Naive thymus-derived CD4-positive, alpha-beta T cell (primary cell): ENCODE measurements at regions not wholly inside any gene's neighbourhood (a gene's known extent, or its start where the extent isn't known, plus 50 kb on each side); places are given as distances from the start of the nearest gene placed in this dataset.

Experiments used
- ATAC-seq: fragments of 150-1000 bp; cut with Tn5 transposase; 2 replicates; pipeline ENCODE4 v1.10.0; 2021; ENCODE audit warnings: mild to moderate bottlenecking, moderate library complexity
- CTCF ChIA-PET: fragments of 350-600 bp; sonication (Branson Sonifier 250); formaldehyde crosslinking; loops from one replicate; lab custom pipeline; 2021; ENCODE audit warnings: antibody characterized with exemption; lab: Charles Lee
- POLR2A ChIA-PET: fragments of 350-600 bp; sonication (Branson Sonifier 250); formaldehyde crosslinking; loops from one replicate; lab custom pipeline; 2021; ENCODE audit warnings: antibody characterized with exemption, inconsistent platforms; lab: Charles Lee
- DNase-seq, 9 donors: peaks; one replicate each; pipeline versions ENCODE4 v3.0.0 to v3.0.0-alpha.2; 2020 to 2022; ENCODE audit warnings: mixed read lengths in 1 of 9
- H3K27ac ChIP-seq: one replicate; pipeline ENCODE4 v1.7.0; 2013; ENCODE audit warnings: mild to moderate bottlenecking, low read depth, low read length, moderate library complexity
- H3K27me3 ChIP-seq, 2 donors: one replicate each; pipeline ENCODE4 v1.7.0; 2013; ENCODE audit warnings: low read length in 2 of 2, mild to moderate bottlenecking in 2 of 2, moderate library complexity in 2 of 2; ENCODE audit not compliant: control insufficient read depth in 2 of 2, insufficient read depth in 2 of 2
- H3K36me3 ChIP-seq, 3 experiments: 1 replicate in 2 of 3; 2 replicates in 1 of 3; pipeline ENCODE4 v1.7.0; 2013; ENCODE audit warnings: low read length in 3 of 3, mild to moderate bottlenecking in 3 of 3, moderate library complexity in 1 of 3; ENCODE audit not compliant: insufficient read depth in 3 of 3, control insufficient read depth in 2 of 3
- H3K4me1 ChIP-seq, 2 donors: one replicate each; pipeline ENCODE4 v1.7.0; 2013; ENCODE audit warnings: low read length in 2 of 2, mild to moderate bottlenecking in 2 of 2, moderate library complexity in 1 of 2; ENCODE audit not compliant: control insufficient read depth in 2 of 2, insufficient read depth in 2 of 2
- H3K4me3 ChIP-seq: 2 replicates; pipeline ENCODE4 v1.7.0; 2013; ENCODE audit warnings: mild to moderate bottlenecking, low read length
- H3K9me3 ChIP-seq, 3 experiments: 1 replicate in 2 of 3; 2 replicates in 1 of 3; pipeline ENCODE4 v1.7.0; 2013; ENCODE audit warnings: low read length in 3 of 3; ENCODE audit not compliant: control insufficient read depth in 2 of 3
- H3K27ac Mint-ChIP-seq, 9 donors: one replicate each; pipeline ENCODE4 v1.8.0; 2020 to 2022; ENCODE audit warnings: mixed read lengths in 9 of 9, mild to moderate bottlenecking in 8 of 9, moderate library complexity in 5 of 9, inconsistent platforms in 2 of 9
- H3K27me3 Mint-ChIP-seq, 5 donors: one replicate each; pipeline ENCODE4 v1.8.0; 2021 to 2022; ENCODE audit warnings: mixed read lengths in 5 of 5, mild to moderate bottlenecking in 1 of 5
- H3K36me3 Mint-ChIP-seq, 5 donors: one replicate each; pipeline ENCODE4 v1.8.0; 2020 to 2022; ENCODE audit warnings: mixed read lengths in 5 of 5, mild to moderate bottlenecking in 3 of 5, inconsistent platforms in 1 of 5
- H3K4me1 Mint-ChIP-seq, 7 donors: one replicate each; pipeline ENCODE4 v1.8.0; 2020 to 2022; ENCODE audit warnings: mixed read lengths in 7 of 7, mild to moderate bottlenecking in 3 of 7, inconsistent platforms in 1 of 7
- H3K4me3 Mint-ChIP-seq, 10 donors: one replicate each; pipeline ENCODE4 v1.8.0; 2020 to 2022; ENCODE audit warnings: mild to moderate bottlenecking in 10 of 10, mixed read lengths in 10 of 10, moderate library complexity in 6 of 10, inconsistent platforms in 2 of 10
- H3K9me3 Mint-ChIP-seq, 11 donors: one replicate each; pipeline ENCODE4 v1.8.0; 2020 to 2022; ENCODE audit warnings: mixed read lengths in 11 of 11, mild to moderate bottlenecking in 4 of 11, inconsistent platforms in 1 of 11, moderate library complexity in 1 of 11
- intact Hi-C, 2 donors: fragments of 100-400 bp; cut with micrococcal nuclease; formaldehyde crosslinking; loops; one replicate each; pipeline ENCODE4 v1.15.1; 2023

GRCh38 chrX:40327085-40327484 is 229.3 kb upstream of the BCOR start:
- Histone ChIP-seq H3K4me3 (no peak overlapping the region), H3K9me3 (no peaks in the 10 kb centered on the region), H3K27me3 (no peaks in the 10 kb centered on the region), H3K4me1 (no peaks in the 10 kb centered on the region), H3K27ac (no peak overlapping the region), H3K36me3 (no peaks in the 10 kb centered on the region)
- ATAC-seq (no peak), DNase-seq (no peak)
- Mint-ChIP-seq H3K4me1 (no peaks in the 10 kb centered on the region), H3K4me3 (no peak overlapping the region), H3K27ac (no peak overlapping the region), H3K36me3 (no peaks in the 10 kb centered on the region), H3K9me3 (peaks cover 0 to 5% (median 0%) of the 10 kb centered on the region in 11 donors), H3K27me3 (peaks cover 0 to 4% (median 0%) of the 10 kb centered on the region in 5 donors)
- POLR2A ChIA-PET: no interaction called here
- intact Hi-C loops: no loop called here
- CTCF ChIA-PET: no interaction called here

DNA sequence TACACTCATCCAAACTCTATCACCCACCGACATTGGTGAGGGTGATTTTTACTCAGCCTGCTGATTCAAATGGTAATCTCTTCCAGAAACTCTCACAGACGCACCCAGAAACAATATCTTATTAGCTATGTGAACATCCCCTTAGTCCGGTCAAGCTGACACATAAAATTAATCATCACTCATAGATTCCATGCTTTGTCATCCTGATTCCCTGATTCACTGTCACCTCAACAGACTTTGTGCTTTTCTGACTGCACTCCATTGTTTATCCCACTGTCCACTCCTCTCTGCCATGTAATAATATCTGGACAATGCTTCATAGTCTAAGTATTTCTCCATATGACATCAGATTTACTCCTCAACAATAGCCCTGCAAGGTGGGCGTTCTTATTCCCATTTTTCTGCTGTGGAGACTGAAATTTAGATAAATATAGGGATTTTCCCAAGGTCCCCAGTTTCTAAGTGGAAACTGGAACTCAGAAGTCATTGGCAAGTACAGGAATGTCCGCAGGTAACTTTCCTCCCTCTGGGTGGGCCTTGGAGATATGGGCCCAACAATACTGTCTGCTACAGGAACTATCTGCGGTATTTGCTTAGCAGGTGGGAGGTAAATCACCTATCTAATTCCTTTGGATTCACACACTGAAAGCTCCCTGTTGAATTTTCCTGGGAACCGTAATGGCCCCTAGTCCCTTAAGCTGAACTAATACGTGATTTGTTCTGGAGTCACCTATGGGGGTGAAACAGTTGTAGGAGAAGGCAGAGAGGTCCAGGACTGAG is 228.6 kb upstream of the BCOR start:
- no peaks in the 10 kb centered on the region for H3K36me3 ChIP-seq
- CTCF ChIA-PET: no interaction called here
- POLR2A ChIA-PET: no interaction called here
- intact Hi-C loops: no loop called here
- H3K27me3 ChIP-seq: no peaks in the 10 kb centered on the region
- H3K9me3 ChIP-seq: no peaks in the 10 kb centered on the region
- no peaks in the 10 kb centered on the region for H3K4me1 Mint-ChIP-seq
- no peaks in the 10 kb centered on the region for H3K4me1 ChIP-seq
- H3K36me3 Mint-ChIP-seq: no peaks in the 10 kb centered on the region
- DNase-seq (no peak), ATAC-seq (no peak)
- H3K27ac Mint-ChIP-seq: no peak overlapping the region
- no peak overlapping the region for H3K27ac ChIP-seq
- peaks cover 0 to 4% (median 0%) of the 10 kb centered on the region in 5 donors for H3K27me3 Mint-ChIP-seq
- peaks cover 0 to 4% (median 2%) of the 10 kb centered on the region in 11 donors for H3K9me3 Mint-ChIP-seq
- no peak overlapping the region for H3K4me3 ChIP-seq
- no peak overlapping the region for H3K4me3 Mint-ChIP-seq

- no peaks in the 10 kb centered on the region for H3K36me3 ChIP-seq
- H3K27ac ChIP-seq: no peak overlapping the region
- H3K27me3 Mint-ChIP-seq: peaks cover 0 to 4% (median 0%) of the 10 kb centered on the region in 5 donors
- H3K27ac Mint-ChIP-seq: no peak overlapping the region
- H3K4me1 ChIP-seq: no peaks in the 10 kb centered on the region
- H3K9me3 ChIP-seq: no peaks in the 10 kb centered on the region
- H3K4me1 Mint-ChIP-seq: peaks cover 0 to 6% (median 0%) of the 10 kb centered on the region in 7 donors
- H3K9me3 Mint-ChIP-seq: peaks cover 0 to 16% (median 9%) of the 10 kb centered on the region in 11 donors
- ATAC-seq (no peak), DNase-seq (no peak)
- H3K4me3 Mint-ChIP-seq: no peak overlapping the region
- ChIA-PET POLR2A (no interaction called here), CTCF (no interaction called here)
- H3K27me3 ChIP-seq: no peaks in the 10 kb centered on the region
- no peak overlapping the region for H3K4me3 ChIP-seq
- intact Hi-C loops: no loop called here
- H3K36me3 Mint-ChIP-seq: peaks cover 0 to 7% (median 0%) of the 10 kb centered on the region in 5 donors
These were observed 227.4 kb upstream of the BCOR start for GRCh38 chrX:40325161-40325560.

GRCh38 chrX:40323977-40324376 is 226.2 kb upstream of the BCOR start:
- Mint-ChIP-seq H3K4me1 (peaks cover 0 to 6% (median 0%) of the 10 kb centered on the region in 7 donors), H3K27ac (no peak overlapping the region), H3K4me3 (no peak overlapping the region), H3K27me3 (peaks cover 0 to 4% (median 0%) of the 10 kb centered on the region in 5 donors), H3K36me3 (peaks cover 0 to 7% (median 0%) of the 10 kb centered on the region in 5 donors), H3K9me3 (peaks cover 0 to 25% (median 10%) of the 10 kb centered on the region in 11 donors)
- H3K36me3 ChIP-seq: no peaks in the 10 kb centered on the region
- DNase-seq (no peak), ATAC-seq (no peak)
- no peak overlapping the region for H3K4me3 ChIP-seq
- POLR2A ChIA-PET: no interaction called here
- CTCF ChIA-PET: no interaction called here
- H3K27ac ChIP-seq: no peak overlapping the region
- H3K27me3 ChIP-seq: no peaks in the 10 kb centered on the region
- no peaks in the 10 kb centered on the region for H3K4me1 ChIP-seq
- intact Hi-C loops: no loop called here
- H3K9me3 ChIP-seq: no peaks in the 10 kb centered on the region

DNA sequence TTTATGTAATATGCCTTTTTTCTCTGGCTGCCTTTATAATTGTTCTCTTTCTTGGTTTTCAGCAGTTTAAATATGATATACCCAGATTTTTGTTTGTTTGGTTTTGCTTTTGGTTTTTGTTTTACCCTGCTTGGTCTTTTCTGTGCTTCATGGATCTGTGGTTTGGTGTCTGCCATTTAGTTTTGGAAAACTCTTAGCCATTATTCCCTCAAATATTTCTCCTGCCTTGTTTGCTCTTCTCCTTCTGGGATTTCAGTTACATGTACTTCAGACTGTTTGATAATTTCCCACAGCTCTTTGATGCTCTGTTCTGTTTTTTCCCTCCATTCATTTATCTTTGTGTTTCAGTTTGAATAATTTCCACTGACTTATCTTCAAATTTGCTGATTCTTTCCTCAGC is 223.1 kb upstream of the BCOR start:
- Histone ChIP-seq H3K4me1 (no peaks in the 10 kb centered on the region), H3K27me3 (no peaks in the 10 kb centered on the region), H3K36me3 (no peaks in the 10 kb centered on the region), H3K9me3 (peaks cover 0 to 8% (median 0%) of the 10 kb centered on the region in 3 experiments), H3K4me3 (no peak overlapping the region), H3K27ac (no peak overlapping the region)
- Mint-ChIP-seq H3K4me3 (no peak overlapping the region), H3K9me3 (peaks cover 2 to 55% (median 23%) of the 10 kb centered on the region in 11 donors), H3K4me1 (peaks cover 0 to 6% (median 0%) of the 10 kb centered on the region in 7 donors), H3K36me3 (peaks cover 0 to 15% (median 5%) of the 10 kb centered on the region in 5 donors), H3K27ac (no peak overlapping the region), H3K27me3 (no peaks in the 10 kb centered on the region)
- intact Hi-C loops: no loop called here
- ATAC-seq (no peak), DNase-seq (no peak)
- ChIA-PET POLR2A (no interaction called here), CTCF (no interaction called here)

DNA sequence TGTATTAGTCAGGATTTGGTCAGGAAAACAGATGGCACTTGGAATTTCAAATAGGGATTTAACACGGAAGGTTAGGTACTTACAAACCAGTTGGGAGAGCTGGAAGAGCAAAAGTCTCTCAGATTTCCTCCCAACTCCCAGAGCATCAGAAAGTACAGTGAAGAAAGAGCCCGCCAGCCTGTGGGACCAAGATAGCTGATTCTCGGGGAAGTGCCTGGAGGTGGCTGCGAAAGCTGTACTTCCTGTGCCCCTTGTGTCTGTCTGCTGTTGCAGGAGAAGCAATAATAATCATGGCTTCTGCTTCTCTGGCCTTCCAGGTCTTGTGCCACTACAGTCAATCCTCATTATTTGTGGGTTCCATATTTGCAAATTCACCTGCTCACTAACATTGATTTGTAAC is 221.0 kb upstream of the BCOR start:
- no peak overlapping the region for H3K27ac ChIP-seq
- ChIA-PET CTCF (no interaction called here), POLR2A (no interaction called here)
- Mint-ChIP-seq H3K4me3 (no peak overlapping the region), H3K27me3 (no peaks in the 10 kb centered on the region), H3K27ac (no peak overlapping the region), H3K4me1 (peaks cover 0 to 6% (median 0%) of the 10 kb centered on the region in 7 donors), H3K36me3 (peaks cover 0 to 20% (median 5%) of the 10 kb centered on the region in 5 donors), H3K9me3 (peaks cover 6 to 69% (median 32%) of the 10 kb centered on the region in 11 donors)
- no peak overlapping the region for H3K4me3 ChIP-seq
- H3K27me3 ChIP-seq: no peaks in the 10 kb centered on the region
- peaks cover 0 to 13% (median 0%) of the 10 kb centered on the region in 3 experiments for H3K9me3 ChIP-seq
- ATAC-seq (no peak), DNase-seq (no peak)
- H3K4me1 ChIP-seq: no peaks in the 10 kb centered on the region
- no peaks in the 10 kb centered on the region for H3K36me3 ChIP-seq
- intact Hi-C loops: no loop called here

GRCh38 chrX:40318076-40318475 is 220.3 kb upstream of the BCOR start:
- no peaks in the 10 kb centered on the region for H3K27me3 Mint-ChIP-seq
- no peak overlapping the region for H3K4me3 Mint-ChIP-seq
- no peaks in the 10 kb centered on the region for H3K27me3 ChIP-seq
- DNase-seq (no peak), ATAC-seq (no peak)
- H3K36me3 ChIP-seq: no peaks in the 10 kb centered on the region
- H3K4me1 ChIP-seq: no peaks in the 10 kb centered on the region
- H3K9me3 ChIP-seq: peaks cover 0 to 13% (median 0%) of the 10 kb centered on the region in 3 experiments
- intact Hi-C loops: no loop called here
- CTCF ChIA-PET: no interaction called here
- H3K4me3 ChIP-seq: no peak overlapping the region
- H3K9me3 Mint-ChIP-seq: peaks cover 6 to 73% (median 39%) of the 10 kb centered on the region in 11 donors
- peaks cover 0 to 20% (median 5%) of the 10 kb centered on the region in 5 donors for H3K36me3 Mint-ChIP-seq
- POLR2A ChIA-PET: no interaction called here
- peaks cover 0 to 6% (median 0%) of the 10 kb centered on the region in 7 donors for H3K4me1 Mint-ChIP-seq
- no peak overlapping the region for H3K27ac Mint-ChIP-seq
- no peak overlapping the region for H3K27ac ChIP-seq
